ENCODE measurements at regions not wholly inside any gene's neighbourhood (a gene's known extent, or its start where the extent isn't known, plus 50 kb on each side); places are given as distances from the start of the nearest gene placed in this dataset.
"Not testable (repeated sequence)": the region's sequence is repeated elsewhere in the genome, so short reads cannot be mapped to it uniquely, and the experiment has no call there.

DNA sequence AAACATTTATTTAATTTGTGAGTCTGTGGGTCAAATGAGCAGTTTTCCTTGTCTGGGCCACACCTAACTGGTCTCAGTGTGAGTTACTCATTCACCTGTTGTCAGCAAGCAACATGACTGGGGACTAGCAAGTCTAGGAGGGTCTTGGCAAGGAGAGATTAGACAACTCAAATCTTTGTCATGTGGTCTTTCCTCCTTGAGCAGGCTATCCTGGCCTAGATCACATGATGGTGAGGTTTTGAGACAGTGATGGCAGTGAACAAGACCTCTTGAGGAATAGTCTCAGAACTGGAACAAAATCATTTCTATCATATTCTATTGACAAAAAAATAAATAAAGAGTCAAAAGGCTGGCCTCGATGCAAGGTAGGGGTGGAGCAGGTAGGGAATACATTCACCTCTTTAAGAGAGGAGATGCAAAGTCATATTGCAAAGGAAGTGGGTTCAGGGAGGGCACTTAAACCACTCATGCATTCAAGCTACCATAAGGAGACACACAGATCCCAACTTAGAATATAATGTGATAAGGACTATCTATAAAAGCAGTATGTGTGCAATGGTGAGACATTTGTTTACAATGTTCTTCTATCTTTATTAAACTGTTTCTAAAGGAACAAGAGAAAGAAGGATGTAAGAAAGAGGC is 135.7 kb downstream of the ZNF330 start:
- DNase-seq (ENCODE audit: extremely low spot score), result no peak
- no peak overlapping the region for H3K27ac ChIP-seq (replicated peaks in 1 of 4)
- no peaks in the 10 kb centered on the region for H3K4me1 ChIP-seq
- TF ChIP-seq POLR2A (IDR thresholded peaks at IDR 0.05; ENCODE audit: low read depth) (no peak), CTCF (IDR thresholded peaks at IDR 0.05) (no peak), POLR2AphosphoS5 (IDR thresholded peaks at IDR 0.05) (no peak), EP300 (IDR thresholded peaks at IDR 0.05) (no peak)
- intact Hi-C loops (cut with DNase I), result no loop called here
- H3K36me3 ChIP-seq, result no peaks in the 10 kb centered on the region
- WGBS, result 80% methylated on average over 1 of the region's 1 CpG
- H3K4me3 ChIP-seq, result no peak overlapping the region
- H3K9me3 ChIP-seq, result no peaks in the 10 kb centered on the region
- no peaks in the 10 kb centered on the region for H3K27me3 ChIP-seq

- no peak for TF ChIP-seq EP300 (IDR thresholded peaks at IDR 0.05)
- no peak for DNase-seq (ENCODE audit: extremely low spot score)
- intact Hi-C loops (cut with DNase I), result no loop called here
- Histone ChIP-seq H3K4me3 (no peak overlapping the region), H3K36me3 (no peaks in the 10 kb centered on the region), H3K27me3 (no peaks in the 10 kb centered on the region), H3K4me1 (no peaks in the 10 kb centered on the region), H3K9me3 (no peaks in the 10 kb centered on the region), H3K27ac (replicated peaks in 1 of 4) (no peak overlapping the region)
These were observed 136.3 kb downstream of the ZNF330 start for GRCh38 chr4:141356963-141357335.

- H3K4me3 ChIP-seq; intact Hi-C loops (cut with DNase I); H3K27me3 ChIP-seq; H3K27ac ChIP-seq (replicated peaks in 1 of 4); H3K36me3 ChIP-seq; DNase-seq (ENCODE audit: extremely low spot score); H3K4me1 ChIP-seq: not testable (repeated sequence)
- 90% methylated on average over 1 of the region's 3 CpGs for WGBS
- peaks cover 0 to 11% (median 0%) of the 10 kb centered on the region in 4 donors for H3K9me3 ChIP-seq
These were observed 147.5 kb downstream of the ZNF330 start for GRCh38 chr4:141368241-141368640.

DNA sequence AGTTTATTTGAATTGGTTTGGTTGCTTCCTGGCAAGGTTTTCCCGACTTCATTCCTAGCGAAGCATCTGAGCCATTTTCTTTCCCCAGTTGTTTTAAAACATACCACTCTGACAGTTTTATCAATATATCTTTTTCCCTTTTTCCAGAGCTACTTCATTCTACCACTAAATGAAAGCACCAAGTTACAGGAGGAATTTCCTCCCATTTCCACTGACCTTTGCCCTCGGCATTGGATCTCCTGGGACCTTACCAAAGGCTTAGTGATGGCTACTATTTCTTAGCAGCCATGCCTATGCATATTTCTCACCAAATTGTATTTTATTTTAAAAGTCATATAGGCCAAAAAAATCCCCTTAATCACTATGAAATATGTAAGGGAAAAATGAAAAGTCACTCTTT is 150.5 kb downstream of the ZNF330 start:
- H3K9me3 ChIP-seq, result peaks cover 0 to 11% (median 0%) of the 10 kb centered on the region in 4 donors
- no peak for TF ChIP-seq POLR2AphosphoS5 (IDR thresholded peaks at IDR 0.05)
- no peak for TF ChIP-seq EP300 (IDR thresholded peaks at IDR 0.05)
- TF ChIP-seq CTCF (IDR thresholded peaks at IDR 0.05), result no peak
- no peak for TF ChIP-seq POLR2A (IDR thresholded peaks at IDR 0.05; ENCODE audit: low read depth)
- H3K4me1 ChIP-seq, result no peaks in the 10 kb centered on the region
- no peak overlapping the region for H3K27ac ChIP-seq (replicated peaks in 1 of 4)
- 67% methylated on average over 3 of the region's 3 CpGs for WGBS
- H3K36me3 ChIP-seq, result no peaks in the 10 kb centered on the region
- intact Hi-C loops (cut with DNase I), result no loop called here
- no peak overlapping the region for H3K4me3 ChIP-seq
- DNase-seq (ENCODE audit: extremely low spot score), result no peak
- no peaks in the 10 kb centered on the region for H3K27me3 ChIP-seq

DNA sequence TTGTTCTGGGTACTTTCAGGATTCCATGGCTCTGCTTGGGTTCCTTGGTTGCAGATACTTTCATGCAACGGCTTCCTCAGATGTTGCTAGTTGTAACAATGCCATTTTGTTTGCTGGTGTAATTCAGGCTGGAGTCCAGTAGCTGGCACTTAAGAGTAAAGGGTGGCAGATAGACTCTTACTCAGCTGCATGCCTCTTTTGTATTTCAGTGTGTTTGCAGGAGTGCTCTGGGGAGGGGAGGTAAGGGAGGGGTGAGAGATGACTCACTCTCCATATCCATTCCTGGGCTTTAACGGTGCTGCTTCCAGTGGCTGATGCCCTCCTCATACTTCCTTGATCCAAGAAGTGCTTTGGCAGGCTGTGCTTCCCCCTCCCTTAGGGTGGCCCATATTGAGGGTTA is 155.2 kb downstream of the ZNF330 start:
- intact Hi-C loops (cut with DNase I), result no loop called here
- WGBS, result 61% methylated on average over 2 of the region's 2 CpGs
- TF ChIP-seq POLR2AphosphoS5 (IDR thresholded peaks at IDR 0.05) (no peak), CTCF (IDR thresholded peaks at IDR 0.05) (no peak), POLR2A (IDR thresholded peaks at IDR 0.05; ENCODE audit: low read depth) (no peak), EP300 (IDR thresholded peaks at IDR 0.05) (no peak)
- Histone ChIP-seq H3K36me3 (no peaks in the 10 kb centered on the region), H3K27ac (replicated peaks in 1 of 4) (no peak overlapping the region), H3K4me3 (no peak overlapping the region), H3K9me3 (no peaks in the 10 kb centered on the region), H3K4me1 (no peaks in the 10 kb centered on the region), H3K27me3 (no peaks in the 10 kb centered on the region)
- DNase-seq (ENCODE audit: extremely low spot score), result no peak

GRCh38 chr4:141376769-141377168 is 156.1 kb downstream of the ZNF330 start:
- no peaks in the 10 kb centered on the region for H3K9me3 ChIP-seq
- 100% methylated on average over 1 of the region's 2 CpGs for WGBS
- intact Hi-C loops (cut with DNase I), result no loop called here

More at GRCh38 chr4:141376769-141377168, 156.1 kb downstream of the ZNF330 start:
- no peaks in the 10 kb centered on the region for H3K27me3 ChIP-seq
- no peak for TF ChIP-seq POLR2AphosphoS5 (IDR thresholded peaks at IDR 0.05)
- no peak for TF ChIP-seq CTCF (IDR thresholded peaks at IDR 0.05)
- TF ChIP-seq EP300 (IDR thresholded peaks at IDR 0.05), result no peak
- TF ChIP-seq POLR2A (IDR thresholded peaks at IDR 0.05; ENCODE audit: low read depth), result no peak
- no peak for DNase-seq (ENCODE audit: extremely low spot score)
- no peaks in the 10 kb centered on the region for H3K36me3 ChIP-seq
- no peaks in the 10 kb centered on the region for H3K4me1 ChIP-seq
- H3K27ac ChIP-seq (replicated peaks in 1 of 4), result no peak overlapping the region
- H3K4me3 ChIP-seq, result no peak overlapping the region
